GM10248 (cell line): ENCODE measurements at regions not wholly inside any gene's neighbourhood (a gene's known extent, or its start where the extent isn't known, plus 50 kb on each side); places are given as distances from the start of the nearest gene placed in this dataset.

Experiments
- CTCF ChIA-PET: fragments of 300-600 bp; sonication (Branson Sonifier 250); formaldehyde crosslinking; extraction: SDS; loops from one replicate; lab custom pipeline; 2021; ENCODE audit warnings: antibody characterized with exemption; lab: Yijun Ruan, JAX
- POLR2A ChIA-PET: fragments of 350-650 bp; sonication (Branson Sonifier 250); formaldehyde crosslinking; extraction: SDS; loops from one replicate; lab custom pipeline; 2020; ENCODE audit warnings: antibody characterized with exemption; lab: Yijun Ruan, JAX
- DNase-seq: peaks from one replicate; pipeline ENCODE4 v3.0.0; 2012; ENCODE audit errors: extremely low spot score
- CTCF ChIP-seq: IDR thresholded peaks from 2 replicates; pipeline ENCODE4 v1.5.1; 2012; ENCODE audit warnings: mild to moderate bottlenecking, low read depth; ENCODE audit errors: extremely low read depth, missing control alignments, control extremely low read depth

- POLR2A ChIA-PET: no interaction called here
- no peak for TF ChIP-seq CTCF
- no peak for DNase-seq
- CTCF ChIA-PET: interaction anchor here (1.1 to 2.2 kb wide), 2 partner anchors 10 kb away, joined by 4 to 7 read pairs; no protein-coding TSS in a partner anchor
Measured at GRCh38 chr11:119484741-119485605, 62.0 kb upstream of the THY1 start.

GRCh38 chr11:119483881-119484371 lies 61.0 kb upstream of the THY1 start:
- DNase-seq: no peak
- ChIA-PET POLR2A (no interaction called here), CTCF (interaction anchor here (1.0 to 4.0 kb wide), 3 partner anchors 9 to 624 kb away, joined by 3 to 17 read pairs (median 4); no protein-coding TSS in a partner anchor)
- TF ChIP-seq CTCF: no peak

- ChIA-PET POLR2A (no interaction called here), CTCF (interaction anchor here (1.0 to 4.0 kb wide), 6 partner anchors 9 to 625 kb away, joined by 3 to 17 read pairs (median 4); no protein-coding TSS in a partner anchor)
- DNase-seq: no peak
- no peak for TF ChIP-seq CTCF
Measured at GRCh38 chr11:119483341-119483880, 60.4 kb upstream of the THY1 start.

- DNase-seq: no peak
- no peak for TF ChIP-seq CTCF
- ChIA-PET CTCF (interaction anchor here (1.0 to 4.0 kb wide), 6 partner anchors 21 to 626 kb away, joined by 3 to 17 read pairs (median 4); no protein-coding TSS in a partner anchor), POLR2A (no interaction called here)
Measured at GRCh38 chr11:119482521-119483011, 59.6 kb upstream of the THY1 start.

- no peak for TF ChIP-seq CTCF
- ChIA-PET CTCF (interaction anchor here (1.0 to 4.0 kb wide), 7 partner anchors 9 to 627 kb away, joined by 3 to 17 read pairs (median 6); no protein-coding TSS in a partner anchor), POLR2A (no interaction called here)
- DNase-seq: no peak
Measured at GRCh38 chr11:119481667-119482400, 58.9 kb upstream of the THY1 start.
